Glutamatergic neuron (in vitro differentiated cells): ENCODE measurements at regions not wholly inside any gene's neighbourhood (a gene's known extent, or its start where the extent isn't known, plus 50 kb on each side); places are given as distances from the start of the nearest gene placed in this dataset.

Experiments
- DNase-seq: peaks from one replicate; pipeline ENCODE4 v3.0.0; 2022
- H3K27ac Mint-ChIP-seq: one replicate; pipeline ENCODE4 v1.8.0; 2020; ENCODE audit warnings: mild to moderate bottlenecking, mixed read lengths, inconsistent platforms; ENCODE audit not compliant: unreplicated experiment
- H3K27me3 Mint-ChIP-seq: one replicate; pipeline ENCODE4 v1.8.0; 2020; ENCODE audit warnings: mild to moderate bottlenecking, moderate library complexity, mixed read lengths, inconsistent platforms; ENCODE audit not compliant: unreplicated experiment
- H3K36me3 Mint-ChIP-seq: one replicate; pipeline ENCODE4 v1.8.0; 2020; ENCODE audit warnings: mild to moderate bottlenecking, mixed read lengths, inconsistent platforms; ENCODE audit not compliant: unreplicated experiment
- H3K4me1 Mint-ChIP-seq: one replicate; pipeline ENCODE4 v1.8.0; 2020; ENCODE audit warnings: mild to moderate bottlenecking, low read depth, mixed read lengths, inconsistent platforms; ENCODE audit not compliant: unreplicated experiment
- H3K4me3 Mint-ChIP-seq: one replicate; pipeline ENCODE4 v1.8.0; 2020; ENCODE audit warnings: mild to moderate bottlenecking, mixed read lengths, inconsistent platforms; ENCODE audit not compliant: unreplicated experiment
- H3K9me3 Mint-ChIP-seq: one replicate; pipeline ENCODE4 v1.8.0; 2020; ENCODE audit warnings: mild to moderate bottlenecking, moderate library complexity, mixed read lengths, inconsistent platforms; ENCODE audit not compliant: unreplicated experiment
- TF ChIP-seq, protein P1 (sequence below): fragments of 200-600 bp; sonication (generic); IDR thresholded peaks from one replicate; pipeline ENCODE4 v1.5.0; 2021; ENCODE audit not compliant: partially characterized antibody, unreplicated experiment

DNA sequence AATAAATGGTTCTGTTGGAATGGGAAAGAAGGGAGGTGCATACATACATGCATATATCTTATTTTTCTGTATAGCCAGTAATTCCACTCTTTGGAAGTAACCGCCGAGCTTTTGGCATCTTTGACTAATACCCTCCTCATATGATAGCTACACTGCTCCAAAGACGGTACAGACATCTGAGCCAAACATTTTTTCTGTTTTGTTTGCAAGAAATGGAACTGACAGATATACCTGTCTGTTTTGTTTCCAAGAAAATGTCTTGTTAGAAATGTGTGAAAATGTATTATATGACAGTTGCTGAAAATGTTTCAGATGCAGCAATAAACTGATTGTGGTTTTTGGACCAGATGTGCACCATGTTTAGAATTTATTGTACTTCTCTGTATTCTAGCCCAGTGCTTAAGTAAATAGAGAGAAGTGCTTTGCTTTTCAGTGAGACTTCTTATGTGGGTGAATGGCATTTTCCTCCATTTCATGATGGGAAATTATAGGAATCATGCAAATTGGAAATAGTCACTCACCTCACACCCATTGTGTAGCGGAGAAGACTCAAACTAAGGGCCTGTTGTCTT is 396.9 kb downstream of the KCNRG start:
- peaks cover 4% of the 10 kb centered on the region for H3K9me3 Mint-ChIP-seq
- peaks cover 2% of the 10 kb centered on the region for H3K27me3 Mint-ChIP-seq
- H3K4me3 Mint-ChIP-seq = no peak overlapping the region
- peaks cover 2% of the 10 kb centered on the region for H3K4me1 Mint-ChIP-seq
- H3K27ac Mint-ChIP-seq = no peak overlapping the region
- H3K36me3 Mint-ChIP-seq = peaks cover 11% of the 10 kb centered on the region
- DNase-seq = no peak
- TF ChIP-seq, protein P1, sequence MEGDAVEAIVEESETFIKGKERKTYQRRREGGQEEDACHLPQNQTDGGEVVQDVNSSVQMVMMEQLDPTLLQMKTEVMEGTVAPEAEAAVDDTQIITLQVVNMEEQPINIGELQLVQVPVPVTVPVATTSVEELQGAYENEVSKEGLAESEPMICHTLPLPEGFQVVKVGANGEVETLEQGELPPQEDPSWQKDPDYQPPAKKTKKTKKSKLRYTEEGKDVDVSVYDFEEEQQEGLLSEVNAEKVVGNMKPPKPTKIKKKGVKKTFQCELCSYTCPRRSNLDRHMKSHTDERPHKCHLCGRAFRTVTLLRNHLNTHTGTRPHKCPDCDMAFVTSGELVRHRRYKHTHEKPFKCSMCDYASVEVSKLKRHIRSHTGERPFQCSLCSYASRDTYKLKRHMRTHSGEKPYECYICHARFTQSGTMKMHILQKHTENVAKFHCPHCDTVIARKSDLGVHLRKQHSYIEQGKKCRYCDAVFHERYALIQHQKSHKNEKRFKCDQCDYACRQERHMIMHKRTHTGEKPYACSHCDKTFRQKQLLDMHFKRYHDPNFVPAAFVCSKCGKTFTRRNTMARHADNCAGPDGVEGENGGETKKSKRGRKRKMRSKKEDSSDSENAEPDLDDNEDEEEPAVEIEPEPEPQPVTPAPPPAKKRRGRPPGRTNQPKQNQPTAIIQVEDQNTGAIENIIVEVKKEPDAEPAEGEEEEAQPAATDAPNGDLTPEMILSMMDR = no peak

DNA sequence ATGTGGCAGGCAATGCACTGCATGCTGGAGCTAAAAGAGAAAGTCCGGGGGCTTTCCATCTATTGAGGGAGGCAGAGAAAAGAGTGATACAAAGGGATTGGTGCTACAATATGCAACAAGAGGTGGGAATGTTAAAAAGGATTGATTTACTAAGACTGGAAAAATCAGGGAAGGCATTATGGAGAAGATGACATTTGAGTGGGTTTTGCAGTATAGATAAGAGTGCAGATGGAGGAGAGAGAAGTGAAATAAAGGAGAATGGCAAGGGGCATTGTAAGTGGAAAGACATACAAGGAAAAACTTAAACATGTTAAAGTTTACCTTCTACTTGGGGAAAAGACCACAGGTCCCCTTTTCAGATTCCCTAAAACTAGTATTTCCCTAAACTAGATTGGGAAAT is 399.4 kb downstream of the KCNRG start:
- TF ChIP-seq, protein P1 = no peak
- peaks cover 2% of the 10 kb centered on the region for H3K27me3 Mint-ChIP-seq
- no peak for DNase-seq
- H3K4me3 Mint-ChIP-seq = no peak overlapping the region
- H3K4me1 Mint-ChIP-seq = no peaks in the 10 kb centered on the region
- H3K36me3 Mint-ChIP-seq = peaks cover 11% of the 10 kb centered on the region
- H3K9me3 Mint-ChIP-seq = peaks cover 4% of the 10 kb centered on the region
- no peak overlapping the region for H3K27ac Mint-ChIP-seq

DNA sequence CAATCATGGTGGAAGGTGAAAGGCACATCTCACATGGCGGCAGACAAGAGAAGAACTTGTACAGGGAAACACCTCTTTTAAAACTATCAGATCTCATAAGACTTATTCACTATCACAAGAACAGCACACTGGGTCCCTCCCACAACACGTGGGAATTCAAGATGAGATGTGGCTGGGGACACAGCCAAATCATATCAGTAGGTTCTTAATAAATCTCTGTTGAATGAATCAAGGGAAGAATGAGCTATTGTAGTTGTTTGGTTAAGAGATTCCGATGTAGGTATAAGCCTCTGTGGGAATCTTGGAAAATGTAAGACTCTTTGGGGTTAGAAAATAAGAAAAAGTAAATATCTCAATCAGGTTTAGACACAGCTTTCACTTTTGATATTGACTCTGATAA is 400.2 kb downstream of the KCNRG start:
- Mint-ChIP-seq H3K9me3 (peaks cover 3% of the 10 kb centered on the region), H3K4me1 (no peaks in the 10 kb centered on the region), H3K27me3 (no peaks in the 10 kb centered on the region), H3K4me3 (no peak overlapping the region), H3K27ac (no peak overlapping the region), H3K36me3 (peaks cover 11% of the 10 kb centered on the region)
- DNase-seq = no peak
- TF ChIP-seq, protein P1 = no peak

- Mint-ChIP-seq H3K36me3 (peaks cover 11% of the 10 kb centered on the region), H3K27ac (no peak overlapping the region), H3K4me3 (no peak overlapping the region), H3K27me3 (no peaks in the 10 kb centered on the region), H3K4me1 (peaks cover 11% of the 10 kb centered on the region), H3K9me3 (peaks cover 2% of the 10 kb centered on the region)
- TF ChIP-seq, protein P1 = no peak
- DNase-seq = no peak
Observed at GRCh38 chr13:50417597-50417996, 402.4 kb downstream of the KCNRG start.

DNA sequence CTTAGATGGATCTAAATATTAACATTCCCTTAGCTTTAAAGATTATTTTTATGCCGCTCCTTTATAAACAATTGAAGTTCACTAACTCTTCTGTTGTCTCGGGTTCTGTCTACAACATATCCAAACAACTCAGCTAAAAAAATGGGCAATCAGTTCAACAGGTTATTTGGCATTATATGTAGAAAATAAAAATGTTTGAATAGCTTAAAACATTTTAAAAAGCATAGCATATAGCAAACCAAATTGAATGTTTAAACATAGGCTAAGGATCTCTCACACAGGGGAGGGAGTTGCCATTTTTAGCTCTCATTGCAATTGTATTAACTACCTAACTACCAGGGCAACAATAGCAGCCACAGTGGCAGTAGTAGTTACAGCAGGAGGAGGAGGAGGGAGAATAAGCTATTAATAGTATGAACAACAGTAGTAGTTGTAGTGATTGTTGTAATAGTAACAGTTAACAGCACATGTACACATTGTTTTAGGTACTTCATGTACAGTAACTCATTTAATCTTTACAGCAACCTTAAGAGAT is 404.2 kb downstream of the KCNRG start:
- H3K36me3 Mint-ChIP-seq = peaks cover 11% of the 10 kb centered on the region
- H3K4me1 Mint-ChIP-seq = peaks cover 14% of the 10 kb centered on the region
- no peak for DNase-seq
- no peak overlapping the region for H3K27ac Mint-ChIP-seq
- TF ChIP-seq, protein P1 = no peak
- H3K9me3 Mint-ChIP-seq = peaks cover 2% of the 10 kb centered on the region
- no peaks in the 10 kb centered on the region for H3K27me3 Mint-ChIP-seq
- H3K4me3 Mint-ChIP-seq = no peak overlapping the region
